ENCODE measurements at regions not wholly inside any gene's neighbourhood (a gene's known extent, or its start where the extent isn't known, plus 50 kb on each side); places are given as distances from the start of the nearest gene placed in this dataset.

- DNase-seq (ENCODE audit: low read depth in 1 of 2, low spot score in 2 of 2) (no peak), FAIRE-seq (no peak)
- Histone ChIP-seq H2BK12ac (ENCODE audit: low read depth, low read length) (no peak overlapping the region), H2BK15ac (ENCODE audit: low read length) (no peak overlapping the region), H4K91ac (replicated peaks; ENCODE audit: insufficient read length, low read length) (no peak overlapping the region), H4K8ac (ENCODE audit: extremely low read depth, insufficient read depth, low read length) (no peak overlapping the region), H3K9ac (replicated peaks in 1 of 4; ENCODE audit: extremely low read depth in 1 of 4, low read depth in 3 of 4, low read length in 3 of 4) (no peak overlapping the region), H3K23me2 (ENCODE audit: low read depth, low read length) (no peaks in the 10 kb centered on the region), H3K4me1 (replicated peaks in 1 of 4; ENCODE audit: control insufficient read depth in 3 of 4, insufficient read depth in 4 of 4, low read length in 3 of 4) (peaks cover 6 to 13% (median 8%) of the 10 kb centered on the region in 4 experiments), H3K27ac (ENCODE audit: low read depth, low read length) (no peak overlapping the region), H3K4ac (replicated peaks; ENCODE audit: insufficient read length, low read depth, low read length) (no peak overlapping the region), H2BK120ac (replicated peaks; ENCODE audit: low read depth, low read length) (no peak overlapping the region), H3K4me3 (ENCODE audit: extremely low read depth in 1 of 4, insufficient read depth in 2 of 4, low read depth in 3 of 4, low read length in 4 of 4) (no peak overlapping the region), H3K4me2 (ENCODE audit: insufficient read depth in 1 of 2, low read depth in 2 of 2, low read length in 2 of 2) (no peak overlapping the region), H2BK5ac (ENCODE audit: low read depth, low read length) (no peak overlapping the region), H3K79me2 (ENCODE audit: control insufficient read depth in 1 of 2, insufficient read depth in 2 of 2, low read length in 2 of 2) (no peaks in the 10 kb centered on the region), H2BK20ac (ENCODE audit: low read length) (no peak overlapping the region), H3K36me3 (ENCODE audit: control insufficient read depth in 2 of 4, insufficient read depth in 4 of 4, low read length in 3 of 4) (no peaks in the 10 kb centered on the region), H3K9me3 (ENCODE audit: insufficient read depth in 2 of 2, low read depth in 1 of 2, low read length in 1 of 2) (peaks cover 0 to 4% of the 10 kb centered on the region in 2 experiments; a peak in 1 of 4 replicates), H4K5ac (ENCODE audit: insufficient read length, low read depth, low read length) (no peak overlapping the region), H3K18ac (ENCODE audit: extremely low read depth, low read length) (no peak overlapping the region), H3K27me3 (replicated peaks in 1 of 4; ENCODE audit: control insufficient read depth in 3 of 4, extremely low read depth in 1 of 4, insufficient read depth in 3 of 4, low read length in 3 of 4) (no peaks in the 10 kb centered on the region), H2AK5ac (ENCODE audit: low read depth, low read length) (no peak overlapping the region), H3K56ac (replicated peaks; ENCODE audit: insufficient read length, low read depth, low read length) (no peak overlapping the region), H3K79me1 (ENCODE audit: low read depth, low read length) (no peaks in the 10 kb centered on the region; the same call in 1 of the 2 replicates), H3K23ac (ENCODE audit: insufficient read length) (no peak overlapping the region), H2AFZ (ENCODE audit: low read length) (no peak overlapping the region), H3K14ac (ENCODE audit: insufficient read length) (no peak overlapping the region), H4K20me1 (replicated peaks in 1 of 2; ENCODE audit: control insufficient read depth in 1 of 2, insufficient read depth in 2 of 2, low read length in 2 of 2) (no peaks in the 10 kb centered on the region)
- WGBS, 2 experiments (ENCODE audit: extremely low coverage in 1 of 2, insufficient coverage in 1 of 2, insufficient read length in 1 of 2, insufficient replicate concordance in 2 of 2, low coverage in 1 of 2, low lambda C conversion rate in 2 of 2, missing lambda C conversion rate in 1 of 2): 82% methylated on average over 3 of the region's 3 CpGs; no CpG with 5 or more reads in 1 of the 2 experiments
- POLR2A ChIA-PET (ENCODE audit: partially characterized antibody): interaction anchor here (0.7 to 1.3 kb wide), 2 partner anchors 19 to 500 kb away, joined by 3 read pairs; no protein-coding TSS in a partner anchor
- CTCF ChIA-PET (ENCODE audit: partially characterized antibody): interaction anchor here (1.3 to 6.4 kb wide), 5 partner anchors 10 to 125 kb away, joined by 3 to 31 read pairs (median 5); no protein-coding TSS in a partner anchor
- TF ChIP-seq SIX5 (IDR thresholded peaks at IDR 0.05; ENCODE audit: low read depth, low read length): no peak
- no peak for TF ChIP-seq CBX8 (IDR thresholded peaks at IDR 0.05; ENCODE audit: borderline replicate concordance, low read depth, low read length)
- TF ChIP-seq HDAC2 (IDR thresholded peaks at IDR 0.05; ENCODE audit: borderline replicate concordance in 1 of 2, low read depth in 2 of 2, low read length in 2 of 2): no peak
- no peak for TF ChIP-seq CBX5 (IDR thresholded peaks at IDR 0.05; ENCODE audit: low read depth, low read length)
- no peak for TF ChIP-seq EZH2 (IDR thresholded peaks at IDR 0.05; ENCODE audit: low read depth, low read length, severe bottlenecking)
- no peak for TF ChIP-seq JUN (IDR thresholded peaks at IDR 0.05; ENCODE audit: low read depth, low read length)
- TF ChIP-seq TAF7 (optimal IDR thresholded peaks at IDR 0.05; ENCODE audit: borderline replicate concordance, low read depth, low read length): no peak
- TF ChIP-seq CREB1 (IDR thresholded peaks at IDR 0.05): no peak
- no peak for TF ChIP-seq ZNF274 (IDR thresholded peaks at IDR 0.05; ENCODE audit: borderline replicate concordance, extremely low read depth, low read length)
- TF ChIP-seq SRF (IDR thresholded peaks at IDR 0.05; ENCODE audit: low read depth, low read length): no peak
- TF ChIP-seq BRCA1 (IDR thresholded peaks at IDR 0.05; ENCODE audit: low read depth, low read length): no peak
- TF ChIP-seq, protein P1, sequence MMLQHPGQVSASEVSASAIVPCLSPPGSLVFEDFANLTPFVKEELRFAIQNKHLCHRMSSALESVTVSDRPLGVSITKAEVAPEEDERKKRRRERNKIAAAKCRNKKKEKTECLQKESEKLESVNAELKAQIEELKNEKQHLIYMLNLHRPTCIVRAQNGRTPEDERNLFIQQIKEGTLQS (IDR thresholded peaks at IDR 0.05; ENCODE audit: insufficient read depth, low read depth, low read length): no peak
- TF ChIP-seq CHD2 (IDR thresholded peaks at IDR 0.05; ENCODE audit: low read length): no peak
Measured at GRCh38 chr13:99630269-99630898, 129.1 kb downstream of the TM9SF2 start.

Measured in H1 (cell line).